ENCODE measurements at regions not wholly inside any gene's neighbourhood (a gene's known extent, or its start where the extent isn't known, plus 50 kb on each side); places are given as distances from the start of the nearest gene placed in this dataset.

DNA sequence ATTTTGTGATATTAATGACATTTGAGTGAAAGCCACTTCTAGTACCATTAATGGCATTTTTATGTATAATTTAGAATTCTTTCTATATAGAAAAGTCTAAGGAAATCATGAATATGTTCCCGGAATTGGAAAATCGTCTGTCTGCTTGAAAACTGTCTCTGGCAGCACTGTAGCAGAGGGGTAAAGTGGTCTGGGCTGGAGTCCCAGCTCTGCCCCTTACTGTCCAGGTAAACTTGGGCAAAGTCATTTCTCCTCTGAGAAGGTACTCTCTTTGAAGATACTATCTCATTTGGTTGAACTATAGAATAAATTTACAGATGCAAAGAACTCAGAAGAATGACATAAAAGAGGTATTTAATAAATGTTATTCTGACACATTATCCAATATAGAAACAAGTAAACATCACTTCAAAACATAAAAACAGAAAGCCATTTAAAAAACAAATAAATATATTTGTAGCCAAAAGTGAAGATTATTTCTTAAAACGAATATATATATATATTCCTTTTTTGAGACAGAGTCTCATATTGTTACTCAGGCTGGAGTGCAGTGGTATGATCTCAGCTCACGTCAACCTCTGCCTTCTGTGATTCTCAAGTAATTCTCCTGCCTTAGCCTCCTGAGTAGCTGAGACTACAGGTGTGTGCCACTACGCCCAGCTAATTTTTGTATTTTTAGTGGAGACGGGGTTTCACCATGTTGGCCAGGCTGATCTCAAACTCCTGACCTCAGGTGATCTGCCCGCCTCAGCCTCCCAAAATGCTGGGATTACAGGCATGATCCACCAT is 149.8 kb upstream of the ITGA4 start:
- no peak for DNase-seq

DNA sequence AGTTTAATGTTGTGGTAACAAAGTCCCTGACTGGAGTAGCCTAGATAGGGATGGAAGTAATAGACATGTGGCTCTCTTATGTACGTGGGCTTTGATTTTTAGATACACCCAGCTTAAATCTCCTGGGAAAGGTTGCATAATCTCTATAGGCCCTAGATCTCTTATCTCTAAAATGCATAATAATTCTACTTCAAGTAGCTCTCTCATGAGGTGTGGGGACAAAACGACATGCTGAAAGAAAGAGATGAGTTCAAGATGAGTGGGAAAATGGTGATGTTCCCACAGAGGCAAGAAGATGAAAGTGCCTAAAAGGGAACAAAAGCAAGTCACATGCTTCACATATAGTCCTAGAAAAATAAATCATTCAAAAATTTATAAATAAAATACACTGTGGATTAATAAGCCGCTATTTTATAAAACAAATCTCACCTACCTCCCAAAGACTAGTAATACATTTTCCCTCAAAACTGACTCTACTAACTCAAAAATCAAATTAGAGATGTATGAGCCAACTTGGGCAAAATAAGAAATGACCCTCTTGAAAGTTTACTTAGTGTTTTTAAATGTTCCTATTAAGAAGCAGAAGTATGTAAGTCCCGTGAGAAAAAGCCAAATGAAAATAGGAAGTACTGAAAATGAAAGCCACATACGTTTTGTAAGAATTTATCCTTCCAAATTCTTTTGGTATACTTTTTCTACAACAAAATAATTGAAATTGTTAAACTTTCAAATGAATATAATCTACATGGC is 148.2 kb upstream of the ITGA4 start:
- DNase-seq: no peak

DNA sequence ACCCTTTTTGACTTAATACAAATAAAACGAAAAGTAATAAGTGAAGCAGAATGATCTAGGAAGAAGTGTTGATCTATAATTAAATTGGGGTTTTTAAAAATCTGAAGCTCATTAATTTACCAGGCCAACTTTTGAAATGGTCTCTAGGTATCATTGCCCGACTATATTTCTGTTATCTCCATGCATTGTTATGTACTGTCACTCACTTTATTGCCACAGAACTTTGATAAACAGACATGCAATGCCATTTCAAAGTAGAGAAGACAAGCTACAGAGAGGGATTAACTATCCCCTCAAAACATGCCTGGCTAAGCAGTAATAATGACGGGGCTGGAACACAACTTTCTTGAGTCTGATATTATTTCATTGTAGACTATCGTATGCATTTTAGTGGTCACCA is 147.6 kb upstream of the ITGA4 start:
- no peak for DNase-seq

DNA sequence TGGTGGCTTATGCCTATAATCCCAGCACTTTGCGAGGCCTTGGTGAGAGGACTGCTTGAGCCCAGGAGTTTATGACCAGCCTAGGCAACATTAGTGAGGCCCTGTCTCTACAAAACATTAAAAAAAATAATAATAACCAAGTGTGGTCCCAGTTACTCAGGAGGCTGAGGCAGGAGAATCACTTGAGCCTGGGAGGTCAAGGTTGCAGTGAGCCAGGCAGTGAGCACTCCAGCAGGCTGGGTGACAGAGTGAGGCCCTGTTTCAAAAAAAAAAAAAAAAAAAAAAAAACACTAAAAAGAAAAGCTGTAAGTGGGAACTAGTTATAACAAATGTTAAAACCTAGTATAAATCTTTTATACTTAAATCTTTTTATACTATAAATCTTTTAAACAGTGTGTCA is 146.2 kb upstream of the ITGA4 start:
- no peak for DNase-seq

DNA sequence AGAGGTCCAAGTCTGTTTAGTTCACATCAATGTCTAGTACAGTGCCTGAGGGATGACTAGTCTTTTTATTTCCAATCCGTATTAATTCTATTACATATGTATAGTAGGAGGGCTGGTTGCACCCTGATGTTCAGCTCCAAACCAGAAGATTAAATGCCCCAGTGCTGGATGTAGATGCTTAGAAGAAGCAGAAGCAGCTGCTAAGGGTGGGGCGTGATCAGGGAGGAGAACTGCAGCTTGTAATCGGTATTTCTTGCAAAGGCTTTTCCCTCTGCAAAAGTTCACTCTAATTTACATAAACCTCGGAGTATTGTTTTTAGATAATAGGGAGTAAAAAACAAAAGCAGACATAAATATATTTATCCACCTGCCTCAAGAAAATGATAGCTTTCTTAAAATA is 145.3 kb upstream of the ITGA4 start:
- DNase-seq: no peak

DNA sequence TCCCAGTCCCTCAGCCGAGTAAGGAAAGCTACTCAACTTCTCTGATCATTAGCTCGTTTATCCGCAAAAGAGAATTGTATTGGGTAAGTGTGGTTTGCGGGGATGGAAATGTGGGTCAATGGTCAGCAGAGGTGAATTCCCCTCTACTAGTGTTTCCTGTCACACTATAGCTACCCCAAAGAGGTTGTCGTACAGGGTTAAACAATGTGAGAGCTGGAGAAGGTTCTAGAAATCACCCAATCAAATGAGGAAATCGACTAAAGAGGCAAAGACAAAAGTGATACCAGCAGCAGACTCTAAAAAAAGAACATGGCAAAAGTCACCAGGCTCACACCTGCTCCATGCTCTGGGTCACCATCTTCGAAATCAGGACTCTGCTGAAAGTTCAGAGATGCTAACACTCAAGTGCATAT is 144.7 kb upstream of the ITGA4 start:
- DNase-seq: no peak

DNA sequence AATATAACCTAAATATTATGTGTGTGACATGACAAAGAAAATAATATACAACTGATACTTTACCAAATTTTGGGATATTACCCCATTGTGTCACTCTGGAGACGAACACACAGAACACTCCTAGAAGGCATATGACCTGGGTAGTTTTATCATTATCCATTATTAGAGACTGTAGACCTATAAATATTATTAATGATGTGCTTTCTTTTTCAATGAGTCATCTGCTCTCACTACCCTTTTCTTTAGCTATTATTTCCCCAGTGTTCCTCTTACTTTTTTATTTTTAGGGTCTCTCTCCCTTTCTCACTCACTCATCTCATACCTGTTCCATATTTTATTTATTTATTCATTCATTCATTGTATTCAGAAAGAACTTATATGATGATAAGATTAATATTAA is 143.3 kb upstream of the ITGA4 start:
- DNase-seq: no peak

DNA sequence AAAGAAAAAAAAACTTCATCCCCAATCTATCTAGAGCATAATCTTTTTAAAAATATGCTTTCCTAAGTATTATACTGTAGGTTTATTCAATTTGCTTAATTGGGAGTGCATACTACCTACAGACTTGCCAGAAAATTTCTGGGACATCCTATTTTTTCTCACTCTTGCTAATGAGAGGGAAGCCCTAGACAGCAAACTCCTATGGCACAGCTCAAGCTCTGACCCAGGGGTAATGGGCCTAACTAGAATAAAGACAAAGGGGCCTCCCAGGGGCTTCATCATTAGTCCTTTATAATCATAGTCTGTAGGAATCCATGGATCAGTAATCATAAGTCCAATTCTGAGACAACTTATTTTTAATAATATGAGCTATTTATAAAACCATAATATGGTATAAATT is 142.6 kb upstream of the ITGA4 start:
- no peak for DNase-seq

DNA sequence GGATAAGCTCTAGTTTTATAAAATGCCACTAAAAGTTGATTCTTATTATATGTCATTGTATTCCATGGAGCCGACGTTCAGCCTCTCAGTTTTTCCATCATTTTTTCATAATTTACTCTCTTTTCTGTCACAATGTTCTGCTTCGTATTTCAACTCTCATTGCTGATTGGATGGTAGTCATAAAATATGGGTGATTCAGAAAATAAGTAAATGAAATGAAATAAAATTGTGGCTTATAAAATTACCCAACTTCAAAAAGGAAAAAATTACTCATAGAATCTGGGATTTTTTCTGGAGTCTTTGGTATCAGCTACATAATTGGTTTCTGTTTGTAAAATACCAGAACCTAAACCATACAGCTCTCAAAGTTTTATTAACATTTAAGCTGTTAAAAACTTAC is 139.7 kb upstream of the ITGA4 start:
- DNase-seq: no peak

DNA sequence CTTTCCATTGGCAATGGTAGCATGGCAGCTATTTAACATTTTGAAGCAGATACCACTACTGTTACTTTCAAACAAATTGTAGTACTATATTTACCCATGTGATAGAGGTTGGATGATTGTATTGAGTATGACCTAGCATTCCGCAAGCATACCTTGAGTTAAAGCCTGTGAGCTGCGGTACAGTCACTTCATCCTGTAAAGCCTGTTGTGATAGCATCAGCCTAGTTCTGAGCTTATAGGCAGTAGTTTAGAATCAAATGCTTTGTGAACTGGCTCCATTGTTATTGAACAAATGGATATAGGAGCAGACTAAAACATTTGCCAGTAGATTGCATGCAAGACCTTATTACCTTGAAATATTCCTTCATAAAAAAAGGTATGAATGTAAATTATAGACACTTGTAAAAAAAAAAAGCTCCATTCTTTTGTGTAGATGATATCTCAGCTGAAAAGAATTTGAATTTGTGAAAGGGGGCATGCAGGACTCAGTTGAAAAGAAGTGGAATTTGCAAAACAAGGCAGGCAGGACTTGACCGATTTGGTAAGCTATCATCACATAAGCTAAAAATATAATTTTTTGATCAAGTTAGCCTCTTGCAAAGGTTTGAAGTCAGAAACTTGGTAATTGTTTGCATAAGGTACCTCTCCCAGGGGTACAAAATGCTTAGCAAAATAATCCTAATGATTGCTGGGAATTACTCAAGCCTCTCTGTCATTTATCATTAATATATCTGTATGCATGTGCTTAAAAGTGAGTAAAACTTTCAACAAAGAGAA is 138.5 kb upstream of the ITGA4 start:
- DNase-seq: no peak

DNA sequence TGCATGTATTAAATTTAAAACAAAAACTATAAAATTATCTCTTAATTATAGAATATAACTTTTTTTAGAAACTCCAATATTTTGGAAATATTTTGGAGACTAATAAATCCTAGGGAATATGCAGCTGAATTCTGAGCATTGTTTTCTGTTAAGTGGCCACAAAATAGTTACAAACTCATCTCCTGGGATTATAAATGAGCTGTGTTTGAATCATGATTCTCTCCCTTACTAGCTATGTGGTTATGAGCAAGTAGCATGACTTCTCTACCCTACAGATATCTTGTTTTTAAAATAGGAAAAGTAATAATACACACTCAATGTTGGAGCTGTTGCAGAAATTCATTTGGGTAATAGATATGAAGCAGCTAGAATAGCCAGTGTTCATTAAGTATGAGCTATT is 137.9 kb upstream of the ITGA4 start:
- DNase-seq: no peak

DNA sequence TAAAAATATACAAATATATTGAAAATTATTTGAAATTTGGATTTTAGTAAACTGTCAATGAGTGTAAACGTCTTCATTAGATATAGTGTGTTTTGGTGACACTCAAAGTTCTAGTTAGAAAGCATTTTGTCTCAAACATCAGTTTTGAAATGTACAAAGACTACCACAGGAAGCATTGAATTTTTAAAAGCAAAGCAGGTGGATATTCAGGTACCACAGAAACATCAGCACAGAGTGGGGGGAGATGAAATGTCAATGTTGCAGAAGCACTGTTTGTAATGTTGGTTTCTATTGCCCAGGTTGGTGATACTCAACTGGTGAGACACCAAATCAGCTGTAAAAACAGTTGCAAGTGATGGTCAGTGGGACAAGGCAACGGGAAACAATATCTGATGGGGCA is 136.5 kb upstream of the ITGA4 start:
- no peak for DNase-seq

DNA sequence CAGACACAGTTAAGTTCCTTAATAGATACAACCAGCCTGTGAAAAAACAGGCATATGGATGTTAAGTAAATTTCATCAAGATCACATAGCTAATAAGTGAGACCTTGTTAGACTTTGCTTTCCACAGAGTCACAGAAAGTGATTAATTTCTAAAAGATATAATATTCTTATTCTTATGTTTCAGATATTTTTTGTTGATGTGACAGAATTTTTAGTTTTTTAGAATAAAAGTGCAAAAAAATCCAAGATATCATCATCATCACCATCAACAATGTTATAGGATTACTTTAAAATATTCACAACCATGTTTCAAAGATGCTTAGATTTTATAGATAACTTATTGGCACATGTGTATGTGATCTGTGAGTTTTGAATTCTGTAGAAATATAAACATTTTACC is 132.3 kb upstream of the ITGA4 start:
- DNase-seq: no peak

DNA sequence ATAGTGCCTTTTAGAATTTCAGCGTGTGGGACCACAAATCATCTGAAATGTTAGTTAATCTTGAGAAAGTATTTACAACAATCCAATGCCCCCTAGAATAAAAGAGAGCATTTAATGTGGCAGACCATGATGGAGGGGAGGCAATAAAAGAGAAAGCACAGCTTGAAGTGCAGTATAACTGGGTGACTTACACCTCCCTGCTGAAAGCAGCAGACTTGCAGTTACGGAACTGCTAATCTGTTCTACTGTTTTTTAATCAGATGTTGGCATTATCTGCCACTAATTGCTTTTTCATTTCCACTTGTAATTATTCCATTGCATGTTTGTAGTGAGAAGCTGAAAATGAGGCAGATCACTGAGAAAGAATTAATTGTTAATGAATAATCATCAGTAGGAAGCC is 130.5 kb upstream of the ITGA4 start:
- DNase-seq: no peak

DNA sequence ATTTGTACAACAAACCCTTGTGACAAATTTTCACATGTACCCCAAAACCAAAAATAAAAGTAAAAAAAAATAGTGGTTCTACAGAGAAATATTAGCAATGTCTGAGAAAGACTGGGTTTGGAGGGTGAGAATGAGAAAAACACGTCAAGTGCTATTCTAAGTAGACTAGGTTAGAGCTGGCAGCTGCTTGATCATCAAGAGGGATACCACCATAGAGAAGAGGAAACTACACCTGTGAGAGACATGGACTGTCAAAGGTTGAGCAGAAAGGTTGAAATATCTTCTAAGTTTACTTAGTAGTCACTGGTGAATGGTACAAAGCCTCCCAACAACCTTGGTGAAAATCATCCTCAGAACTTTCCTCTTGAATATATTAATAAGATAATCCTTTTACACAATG is 126.9 kb upstream of the ITGA4 start:
- no peak for DNase-seq

DNA sequence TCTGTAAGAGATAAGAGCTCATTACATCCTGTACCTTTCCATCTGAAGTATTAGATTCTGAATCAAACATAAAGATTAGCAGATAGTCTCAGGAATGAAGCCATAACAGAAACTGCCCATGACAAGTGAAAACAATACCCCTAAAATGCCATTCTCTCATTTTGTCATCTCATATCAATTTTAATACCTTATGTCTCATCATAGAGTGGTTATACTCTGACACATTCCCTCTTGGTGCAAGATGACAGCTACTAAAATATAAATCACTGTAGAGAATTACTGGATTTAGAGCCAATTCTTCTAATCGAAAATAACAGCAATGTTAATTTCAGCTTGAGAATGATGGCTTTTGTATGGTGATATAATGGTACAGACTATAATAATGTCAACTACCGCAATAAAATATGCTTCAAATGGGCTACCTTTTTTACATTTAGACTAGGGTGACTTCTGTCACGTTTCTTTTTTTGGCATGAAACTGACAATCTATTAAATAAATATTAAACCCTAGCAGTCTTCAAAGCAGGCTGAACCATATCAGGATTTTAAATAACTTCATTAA is 125.1 kb upstream of the ITGA4 start:
- DNase-seq: no peak

DNA sequence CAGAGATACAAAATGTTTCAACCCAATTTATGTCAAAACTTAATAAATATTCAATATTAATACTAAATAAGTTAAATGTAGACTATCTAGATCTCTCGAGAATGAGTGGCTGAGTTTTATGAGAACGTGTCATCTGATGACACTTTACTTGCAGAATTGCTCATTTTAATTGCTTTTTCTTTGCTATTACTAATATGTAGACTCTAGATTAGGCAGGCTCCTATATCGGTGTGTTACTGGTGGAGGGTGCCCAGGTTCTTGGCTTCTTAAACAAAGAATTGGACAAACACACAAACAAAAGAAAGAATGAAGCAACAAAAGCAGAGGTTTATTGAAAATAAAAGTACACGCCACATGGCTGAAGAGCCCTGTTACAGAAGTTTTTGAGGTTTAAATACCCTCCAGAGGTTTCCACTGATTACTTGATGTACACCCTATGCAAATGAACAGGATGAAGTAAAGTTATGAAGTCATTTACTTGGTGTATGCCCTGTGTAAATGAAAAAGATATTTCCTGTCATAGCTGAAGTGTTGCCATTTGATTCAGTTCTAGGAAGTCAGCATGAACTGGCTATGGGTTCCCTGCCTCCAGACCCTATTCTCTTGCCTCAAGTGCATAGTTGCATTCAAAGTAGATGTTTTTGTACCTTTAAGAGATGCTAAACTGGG is 122.9 kb upstream of the ITGA4 start:
- DNase-seq: no peak

DNA sequence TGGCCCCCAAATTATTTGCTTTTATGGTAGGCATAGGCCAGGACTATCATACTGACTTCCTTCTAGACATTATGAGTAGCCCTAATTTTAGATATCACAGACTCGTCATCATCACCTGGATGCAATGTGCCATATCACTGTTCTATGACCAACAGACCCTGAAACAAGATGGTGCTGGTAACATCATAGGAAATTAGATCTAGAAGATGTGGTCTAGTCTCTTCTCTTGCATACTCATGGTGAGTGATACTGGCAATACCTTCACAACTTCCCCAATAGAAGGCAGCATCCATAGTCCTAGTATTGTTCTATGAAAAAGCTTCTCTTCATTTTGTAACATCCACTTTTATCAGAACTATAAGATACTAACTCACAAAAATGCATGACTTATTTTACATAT is 116.3 kb upstream of the ITGA4 start:
- DNase-seq: no peak

DNA sequence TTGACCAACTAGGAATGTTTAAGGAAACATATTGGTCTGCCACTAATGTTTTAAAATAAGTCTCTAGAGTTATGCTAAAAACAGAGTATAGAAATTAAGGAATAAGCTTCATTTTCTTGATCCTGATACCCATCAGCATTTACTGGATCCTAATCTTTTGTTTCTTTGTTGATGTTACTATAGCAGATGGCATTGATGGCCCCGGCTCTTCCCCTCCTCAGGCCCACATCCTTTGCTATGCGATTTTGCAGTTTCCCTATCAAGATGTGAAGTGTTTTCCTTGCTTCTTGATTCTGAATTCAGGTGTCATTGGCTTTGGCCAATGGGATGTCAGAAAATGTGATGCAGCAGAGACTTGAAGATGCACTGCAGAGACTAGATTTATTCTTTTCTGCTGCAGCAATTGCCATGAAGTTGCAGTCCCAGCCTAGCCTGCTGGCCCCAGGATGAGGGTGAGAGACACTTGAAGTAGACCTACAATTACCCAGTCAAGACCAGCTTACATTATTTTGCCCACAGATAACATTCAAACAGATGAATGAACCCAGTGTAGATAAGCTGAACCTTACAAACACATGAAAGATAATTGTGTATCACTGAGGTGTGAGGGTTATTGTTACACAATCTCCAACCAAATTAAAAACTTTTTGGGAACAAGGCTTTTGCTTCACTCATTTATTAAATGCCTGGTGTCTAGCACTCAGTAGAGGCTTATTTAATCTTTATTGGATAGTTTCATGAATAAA is 115.2 kb upstream of the ITGA4 start:
- no peak for DNase-seq

DNA sequence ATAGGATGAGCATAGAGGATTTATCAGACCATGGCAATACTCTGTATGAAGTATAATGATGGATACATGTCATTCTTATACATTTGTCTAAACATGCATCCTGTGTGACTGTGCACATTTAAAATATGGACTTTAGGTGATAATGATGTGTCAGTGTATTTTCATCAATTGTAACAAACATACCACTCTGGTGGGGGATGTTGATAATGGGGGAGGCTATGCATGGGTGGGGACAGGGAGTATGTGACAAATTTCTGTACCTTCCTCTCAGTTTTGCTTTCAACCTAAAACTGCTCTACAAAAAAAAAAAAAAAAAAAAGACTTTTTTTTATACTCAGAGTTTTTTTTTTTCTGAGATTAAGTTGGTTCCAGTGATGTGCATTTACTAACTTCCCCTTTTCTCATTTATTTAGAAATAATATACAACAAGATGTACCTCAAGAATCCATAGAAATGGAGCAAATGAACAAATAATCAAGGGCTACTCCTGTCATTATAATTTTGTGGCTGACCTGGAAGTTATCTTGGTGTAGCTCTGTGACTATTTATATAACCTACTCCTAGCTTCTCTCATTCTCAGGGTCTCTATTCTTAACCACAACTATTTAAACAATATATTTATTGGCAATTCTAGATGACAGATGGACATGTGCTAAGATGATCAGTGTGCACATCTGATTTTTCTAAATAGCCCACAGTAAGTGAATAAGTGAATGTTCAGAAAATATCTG is 108.9 kb upstream of the ITGA4 start:
- no peak for DNase-seq

DNA sequence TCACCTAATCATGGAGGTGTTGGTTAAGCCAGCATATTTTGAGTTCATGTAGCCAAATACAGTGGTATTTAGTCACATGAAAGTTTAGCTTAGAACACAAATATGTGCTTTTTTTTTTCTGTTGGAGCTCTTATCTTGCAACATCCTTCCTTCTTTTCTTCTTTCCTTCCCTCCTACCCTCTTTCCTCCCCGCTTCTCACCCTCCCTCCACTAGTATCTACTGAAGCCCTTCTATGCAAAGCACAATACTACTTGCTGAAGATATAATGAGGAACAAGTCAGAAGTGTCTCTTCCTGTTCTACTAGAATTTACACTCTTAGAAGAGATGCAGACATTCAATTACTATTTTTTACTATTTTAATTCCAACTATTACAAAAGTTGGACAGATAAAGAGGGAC is 105.0 kb upstream of the ITGA4 start:
- DNase-seq: no peak

DNA sequence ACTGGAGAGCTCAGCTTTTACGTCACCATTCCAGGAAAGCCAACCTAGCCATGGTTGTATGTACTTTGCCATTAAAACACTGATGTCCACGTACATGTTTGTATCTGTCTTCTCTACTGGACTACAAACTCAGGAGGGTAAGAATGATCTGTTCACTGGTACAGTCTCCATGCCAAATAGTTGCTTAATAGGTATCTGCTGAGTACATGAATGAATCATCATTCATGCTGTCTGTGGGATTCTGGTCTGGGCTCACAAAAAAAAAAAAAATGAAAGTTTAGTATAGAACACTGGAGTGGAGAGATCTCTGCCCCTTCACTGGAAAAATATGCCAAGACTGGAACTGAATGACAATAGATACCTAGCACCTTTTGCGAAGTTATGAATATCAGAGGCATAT is 102.6 kb upstream of the ITGA4 start:
- no peak for DNase-seq
